Esophagus muscularis mucosa (tissue), 3 donors: ENCODE measurements at regions not wholly inside any gene's neighbourhood (a gene's known extent, or its start where the extent isn't known, plus 50 kb on each side); places are given as distances from the start of the nearest gene placed in this dataset.

Experiments
- CTCF ChIP-seq, 3 experiments: fragments of 200-600 bp in 2 of 3; fragments of 450-650 bp in 1 of 3; sonication (generic) in 2 of 3; IDR thresholded peaks; one replicate each; pipeline ENCODE4 v1.5.1; 2017 to 2019; ENCODE audit warnings: antibody characterized with exemption in 3 of 3, mild to moderate bottlenecking in 2 of 3, moderate library complexity in 1 of 3
- POLR2AphosphoS5 ChIP-seq, 2 donors: sonication (generic); formaldehyde crosslinking; IDR thresholded peaks; one replicate each; pipeline ENCODE4 v1.6.1; 2017; ENCODE audit warnings: antibody characterized with exemption in 2 of 2

- TF ChIP-seq CTCF (IDR thresholded peaks at IDR 0.05) (no peak), POLR2AphosphoS5 (IDR thresholded peaks at IDR 0.05) (no peak)
These were observed 96.0 kb upstream of the TRABD2B start for GRCh38 chr1:48093147-48093546.
